IPS-15b (cell line): ENCODE measurements at regions not wholly inside any gene's neighbourhood (a gene's known extent, or its start where the extent isn't known, plus 50 kb on each side); places are given as distances from the start of the nearest gene placed in this dataset.
"Not testable (repeated sequence)": the region's sequence is repeated elsewhere in the genome, so short reads cannot be mapped to it uniquely, and the experiment has no call there.

Experiments
- H3K27me3 ChIP-seq: one replicate; pipeline ENCODE4 v1.6.1; 2013; ENCODE audit warnings: low read length; ENCODE audit not compliant: control insufficient read depth, insufficient read depth
- H3K36me3 ChIP-seq: one replicate; pipeline ENCODE4 v1.6.1; 2013; ENCODE audit warnings: low read length; ENCODE audit not compliant: control insufficient read depth, insufficient read depth
- H3K4me1 ChIP-seq: one replicate; pipeline ENCODE4 v1.6.1; 2013; ENCODE audit warnings: mild to moderate bottlenecking, low read length; ENCODE audit not compliant: control insufficient read depth, insufficient read depth
- H3K4me3 ChIP-seq: one replicate; pipeline ENCODE4 v1.5.1; 2013; ENCODE audit warnings: low read depth, low read length
- H3K9ac ChIP-seq: one replicate; pipeline ENCODE4 v1.6.1; 2013; ENCODE audit warnings: low read depth, mild to moderate bottlenecking, low read length
- H3K9me3 ChIP-seq: one replicate; pipeline ENCODE4 v1.6.1; 2013; ENCODE audit warnings: mild to moderate bottlenecking, low read length; ENCODE audit not compliant: control insufficient read depth, insufficient read depth

GRCh38 chr6:6870921-6871320, 236.8 kb upstream of the RREB1 start:
- Histone ChIP-seq H3K9ac (no peak overlapping the region), H3K4me1 (peaks cover 2% of the 10 kb centered on the region), H3K27me3 (no peaks in the 10 kb centered on the region), H3K9me3 (no peaks in the 10 kb centered on the region), H3K36me3 (no peaks in the 10 kb centered on the region), H3K4me3 (no peak overlapping the region)

- H3K9me3 ChIP-seq, result no peaks in the 10 kb centered on the region
- no peak overlapping the region for H3K9ac ChIP-seq
- H3K4me1 ChIP-seq, result peaks cover 2% of the 10 kb centered on the region
- no peaks in the 10 kb centered on the region for H3K36me3 ChIP-seq
- no peaks in the 10 kb centered on the region for H3K27me3 ChIP-seq
- H3K4me3 ChIP-seq, result no peak overlapping the region
Measured at GRCh38 chr6:6872459-6873344, 235.1 kb upstream of the RREB1 start.

- H3K9ac ChIP-seq, result no peak overlapping the region
- H3K4me1 ChIP-seq, result peaks cover 2% of the 10 kb centered on the region
- no peaks in the 10 kb centered on the region for H3K27me3 ChIP-seq
- no peaks in the 10 kb centered on the region for H3K9me3 ChIP-seq
- no peak overlapping the region for H3K4me3 ChIP-seq
- H3K36me3 ChIP-seq, result no peaks in the 10 kb centered on the region
Measured at GRCh38 chr6:6873778-6874177, 234.0 kb upstream of the RREB1 start.

DNA sequence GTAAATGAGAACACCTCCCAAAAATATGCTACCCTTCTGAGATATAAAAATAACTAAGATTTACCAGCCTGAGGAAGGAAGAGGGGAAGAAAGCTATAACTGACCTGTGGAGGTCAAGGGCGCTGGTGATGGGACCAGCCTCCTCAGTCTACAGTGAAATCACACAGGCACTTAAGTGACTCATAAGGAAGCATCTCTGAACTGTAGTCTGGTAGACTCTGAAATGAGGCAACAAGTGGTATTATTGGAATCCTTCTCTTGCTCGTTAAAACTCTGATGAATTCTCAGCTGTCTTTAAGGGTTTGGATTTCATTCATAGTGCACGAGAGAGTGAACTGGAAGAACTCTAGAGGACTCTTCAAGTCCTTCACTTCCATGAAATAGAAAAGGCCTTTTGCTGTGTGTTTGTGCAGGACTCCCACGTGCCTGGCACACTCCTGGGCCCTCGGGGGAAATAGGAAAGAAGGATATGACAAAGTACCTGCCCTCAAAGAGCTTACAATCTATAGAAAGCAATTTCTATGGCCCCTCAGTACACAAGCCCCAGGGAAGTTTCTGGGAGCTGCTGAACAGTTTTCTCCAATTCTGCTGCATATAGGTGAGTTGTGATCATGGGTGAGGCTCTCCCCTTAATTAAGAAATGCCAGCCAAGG, 231.8 kb upstream of the RREB1 start:
- Histone ChIP-seq H3K9me3 (no peaks in the 10 kb centered on the region), H3K4me1 (peaks cover 2% of the 10 kb centered on the region), H3K36me3 (no peaks in the 10 kb centered on the region), H3K9ac (no peak overlapping the region), H3K4me3 (no peak overlapping the region), H3K27me3 (no peaks in the 10 kb centered on the region)

- H3K36me3 ChIP-seq, H3K27me3 ChIP-seq, H3K4me3 ChIP-seq, H3K9me3 ChIP-seq, H3K4me1 ChIP-seq, H3K9ac ChIP-seq: not testable (repeated sequence)
Measured at GRCh38 chr6:6877792-6878191, 230.0 kb upstream of the RREB1 start.

GRCh38 chr6:6878887-6879585, 228.7 kb upstream of the RREB1 start:
- H3K9me3 ChIP-seq, result no peaks in the 10 kb centered on the region
- no peaks in the 10 kb centered on the region for H3K27me3 ChIP-seq
- no peak overlapping the region for H3K4me3 ChIP-seq
- no peak overlapping the region for H3K9ac ChIP-seq
- H3K4me1 ChIP-seq, result no peaks in the 10 kb centered on the region
- no peaks in the 10 kb centered on the region for H3K36me3 ChIP-seq

DNA sequence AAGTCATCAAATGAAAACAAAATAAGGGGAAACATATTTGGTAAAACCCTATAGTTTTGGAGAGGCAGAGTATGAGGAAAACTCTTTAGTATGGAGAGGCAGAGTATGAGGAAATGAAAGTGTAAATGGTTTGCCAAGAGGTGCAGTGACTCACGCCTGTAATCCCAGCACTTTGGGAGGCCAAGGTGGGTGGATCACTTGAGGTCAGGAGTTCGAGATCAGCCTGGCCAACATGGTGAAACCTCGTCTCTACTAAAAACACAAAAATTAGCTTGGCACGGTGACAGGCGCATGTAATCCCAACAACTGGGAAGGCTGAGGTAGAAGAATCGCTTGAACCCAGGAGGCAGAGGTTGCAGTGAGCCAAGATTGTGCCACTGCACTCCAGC, 228.2 kb upstream of the RREB1 start:
- H3K4me3 ChIP-seq, H3K27me3 ChIP-seq, H3K36me3 ChIP-seq, H3K9ac ChIP-seq, H3K4me1 ChIP-seq, H3K9me3 ChIP-seq: not testable (repeated sequence)

DNA sequence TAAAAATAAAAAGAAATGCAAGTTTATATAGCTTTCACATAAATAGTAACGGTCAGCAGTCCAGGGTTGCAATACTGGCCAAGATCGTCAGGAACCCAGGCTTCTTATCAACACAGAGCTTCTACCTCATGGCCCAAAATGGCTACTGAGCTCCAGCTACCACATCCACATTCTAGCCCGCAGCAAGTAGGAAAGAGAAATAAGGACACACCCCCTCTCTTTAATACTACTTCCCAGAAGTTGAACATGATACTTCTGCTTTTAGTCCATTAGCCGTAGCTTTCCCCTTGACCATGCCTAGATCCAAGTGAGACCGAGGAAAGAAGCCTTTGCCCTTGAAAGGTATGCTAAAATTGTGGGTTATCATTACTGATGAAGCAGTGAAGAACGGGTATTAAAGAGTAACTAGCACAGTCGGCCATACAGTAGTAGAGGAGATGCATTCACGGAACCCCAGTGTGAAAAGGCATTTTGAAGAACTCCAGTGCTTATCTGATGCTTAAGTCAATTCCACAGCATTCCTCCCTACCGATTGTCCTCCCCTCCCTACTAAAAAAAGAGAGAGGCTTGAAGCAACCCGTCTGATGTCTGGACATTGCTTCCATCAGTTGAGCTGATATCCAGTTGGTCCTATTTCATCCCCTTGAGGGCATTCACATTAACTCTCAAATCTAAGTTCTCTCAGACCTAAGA, 226.9 kb upstream of the RREB1 start:
- Histone ChIP-seq H3K9me3 (no peaks in the 10 kb centered on the region), H3K4me3 (no peak overlapping the region), H3K9ac (no peak overlapping the region), H3K4me1 (peaks cover 3% of the 10 kb centered on the region), H3K27me3 (no peaks in the 10 kb centered on the region), H3K36me3 (no peaks in the 10 kb centered on the region)

DNA sequence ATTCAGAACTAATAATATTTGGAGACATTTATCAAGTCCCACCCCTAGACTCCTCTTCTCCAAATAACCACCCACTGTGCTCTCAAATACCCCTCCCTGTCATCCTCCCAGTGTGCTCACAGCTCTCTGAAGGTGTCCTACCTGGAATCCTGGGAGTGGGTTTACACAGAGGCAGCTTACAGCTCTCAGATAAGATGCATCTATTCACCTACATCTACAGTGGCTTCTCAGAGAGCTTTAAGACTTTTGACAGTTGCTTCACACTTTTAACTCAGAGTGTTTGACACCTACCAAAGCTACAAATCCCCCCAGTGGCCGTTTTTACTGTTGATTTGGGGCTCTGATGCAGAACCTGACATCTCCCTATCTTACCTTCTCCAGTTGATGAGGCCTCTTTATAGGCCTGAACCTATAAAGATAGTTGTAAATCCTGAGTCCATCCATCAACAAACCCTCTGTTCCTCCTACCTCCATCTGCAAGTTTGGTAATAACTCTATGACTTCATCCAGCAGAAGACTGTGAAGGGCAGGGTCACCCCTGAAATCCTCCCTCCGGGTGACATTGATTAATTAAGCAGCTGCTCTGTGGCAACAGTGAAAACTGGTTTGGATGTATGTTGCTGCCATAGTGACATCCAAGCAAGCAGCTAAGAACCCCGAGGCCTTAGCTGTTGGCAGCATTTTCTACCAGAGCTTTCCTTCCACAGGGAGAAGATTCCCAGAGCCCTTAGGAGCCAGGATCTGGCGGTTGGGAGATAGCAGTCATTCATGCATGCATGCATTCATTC, 226.1 kb upstream of the RREB1 start:
- Histone ChIP-seq H3K4me3 (no peak overlapping the region), H3K4me1 (peaks cover 3% of the 10 kb centered on the region), H3K9me3 (no peaks in the 10 kb centered on the region), H3K36me3 (no peaks in the 10 kb centered on the region), H3K9ac (no peak overlapping the region), H3K27me3 (no peaks in the 10 kb centered on the region)

- H3K4me1 ChIP-seq, result peaks cover 3% of the 10 kb centered on the region
- H3K9me3 ChIP-seq, result no peaks in the 10 kb centered on the region
Measured at GRCh38 chr6:6882592-6882991, 225.2 kb upstream of the RREB1 start.

DNA sequence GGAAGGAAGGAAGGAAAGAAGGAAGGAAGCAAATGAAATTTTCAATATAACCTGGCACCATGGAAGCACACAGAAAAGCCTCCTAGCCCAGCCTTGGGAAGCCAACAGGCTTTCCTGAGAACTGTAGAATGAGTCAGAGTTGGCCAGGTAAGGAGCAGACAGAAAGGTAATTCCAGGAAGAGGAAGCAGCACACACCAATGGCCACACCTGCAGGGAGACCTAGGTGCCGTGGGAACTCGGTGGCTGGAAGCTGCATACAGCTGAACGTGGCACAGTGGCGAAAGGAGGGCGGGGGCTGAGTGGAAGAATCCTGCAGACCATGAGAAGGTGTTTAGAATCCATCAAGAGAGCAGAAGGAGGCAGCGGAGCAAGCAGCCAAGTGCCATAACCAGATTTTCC, 224.8 kb upstream of the RREB1 start:
- no peaks in the 10 kb centered on the region for H3K9me3 ChIP-seq
- H3K4me1 ChIP-seq, result peaks cover 3% of the 10 kb centered on the region
- H3K27me3 ChIP-seq, result no peaks in the 10 kb centered on the region
- H3K36me3 ChIP-seq, result no peaks in the 10 kb centered on the region
- no peak overlapping the region for H3K4me3 ChIP-seq
- H3K9ac ChIP-seq, result no peak overlapping the region

More at GRCh38 chr6:6882592-6882991, 225.2 kb upstream of the RREB1 start:
- Histone ChIP-seq H3K36me3 (no peaks in the 10 kb centered on the region), H3K9ac (no peak overlapping the region), H3K4me3 (no peak overlapping the region), H3K27me3 (no peaks in the 10 kb centered on the region)
